ENCODE measurements at regions not wholly inside any gene's neighbourhood (a gene's known extent, or its start where the extent isn't known, plus 50 kb on each side); places are given as distances from the start of the nearest gene placed in this dataset.

- no peak for DNase-seq
Measured at GRCh38 chr17:36817483-36818048, 119.7 kb upstream of the LHX1 start.

DNA sequence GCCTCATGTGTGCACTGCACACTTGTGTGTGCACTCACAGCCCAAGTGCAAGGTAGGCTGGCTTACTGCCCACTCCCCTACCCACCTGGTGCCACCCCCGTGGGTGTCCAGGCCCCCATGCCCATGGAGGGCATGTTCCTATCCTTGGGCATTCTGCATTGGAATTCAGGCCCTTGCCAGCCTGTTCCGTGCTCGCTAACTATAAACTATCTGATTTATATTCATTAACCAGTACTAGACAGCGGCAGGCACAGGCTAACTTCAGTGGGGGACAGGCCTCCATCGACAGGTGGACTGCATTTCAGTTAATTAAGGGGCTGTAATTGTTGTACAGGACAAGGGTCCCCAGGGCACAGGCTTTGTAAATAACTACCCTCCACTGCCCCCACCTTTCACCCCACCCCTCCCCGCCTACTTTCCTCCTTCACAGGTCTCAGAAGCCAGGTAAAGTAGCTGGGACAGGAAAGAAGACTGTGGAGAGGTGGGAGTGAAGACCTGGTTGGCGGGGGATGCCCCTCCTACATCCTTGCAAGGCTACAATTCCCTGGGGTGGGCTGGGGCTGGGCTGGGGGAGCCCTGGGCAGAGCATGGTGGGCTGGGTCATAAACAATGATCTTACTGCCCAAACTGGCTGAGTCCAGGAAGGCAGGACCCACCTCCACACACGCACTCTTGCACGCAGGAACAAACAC lies 119.0 kb upstream of the LHX1 start:
- no peak for DNase-seq

DNA sequence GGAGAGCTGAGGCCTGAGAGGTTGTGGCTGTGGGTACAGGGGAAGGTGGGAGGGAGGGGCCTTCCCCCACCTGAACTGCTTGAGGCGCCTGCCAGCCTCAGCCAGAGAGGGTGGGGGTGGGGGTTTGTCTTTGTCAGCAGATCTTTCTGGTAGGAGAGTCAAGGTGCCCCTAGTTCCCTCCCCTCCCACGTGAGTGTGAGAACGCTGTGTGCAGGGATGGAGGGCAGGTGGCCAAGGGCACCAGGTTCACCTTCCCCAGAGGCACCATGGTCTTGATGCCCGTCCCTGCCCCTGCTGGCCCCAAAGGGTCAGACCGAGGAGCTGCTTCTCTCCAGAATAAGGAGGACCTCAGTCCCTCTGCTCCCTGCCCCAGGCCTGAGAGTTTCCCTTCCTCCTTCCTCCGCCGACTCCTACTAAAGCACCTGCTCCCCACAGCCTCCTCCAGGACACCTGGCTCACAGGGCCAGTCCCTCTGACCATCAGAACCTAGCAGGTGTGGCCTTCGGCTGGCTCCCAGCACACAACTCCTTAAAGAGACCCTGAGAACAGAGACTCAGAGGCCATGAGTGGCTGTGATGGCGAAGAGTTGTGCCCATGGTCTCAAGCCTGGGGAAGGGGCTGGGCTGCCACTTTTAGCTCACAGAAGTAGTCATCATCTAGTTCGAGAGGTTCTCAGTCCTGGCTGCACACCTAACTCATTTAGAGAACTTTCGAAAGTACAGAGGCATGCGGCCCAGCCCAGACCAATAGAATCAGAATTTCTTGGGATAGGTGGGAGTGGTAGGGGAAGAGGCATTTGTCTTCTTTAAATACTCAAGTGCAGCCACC lies 113.2 kb upstream of the LHX1 start:
- no peak for DNase-seq

DNA sequence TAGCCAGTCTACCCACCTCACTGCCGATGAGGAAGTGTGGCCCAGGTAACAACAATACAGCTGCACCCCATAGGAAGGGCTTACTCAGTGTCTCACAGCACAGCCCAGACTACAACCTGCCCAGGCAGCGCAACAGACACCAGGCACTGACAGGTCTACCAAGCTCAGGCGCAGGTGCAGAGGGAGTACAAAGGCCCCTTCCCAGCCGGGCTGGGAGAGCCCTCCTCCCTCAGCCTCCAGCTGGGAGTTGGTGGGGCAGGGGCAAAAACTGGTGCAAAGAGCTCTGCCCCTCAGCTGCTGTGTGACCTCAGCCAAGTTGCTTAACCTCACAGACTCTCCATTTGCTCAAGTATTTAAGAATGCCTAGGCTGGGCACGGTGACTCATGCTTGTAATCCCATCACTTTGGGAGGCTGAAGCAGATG lies 112.6 kb upstream of the LHX1 start:
- DNase-seq = no peak

DNA sequence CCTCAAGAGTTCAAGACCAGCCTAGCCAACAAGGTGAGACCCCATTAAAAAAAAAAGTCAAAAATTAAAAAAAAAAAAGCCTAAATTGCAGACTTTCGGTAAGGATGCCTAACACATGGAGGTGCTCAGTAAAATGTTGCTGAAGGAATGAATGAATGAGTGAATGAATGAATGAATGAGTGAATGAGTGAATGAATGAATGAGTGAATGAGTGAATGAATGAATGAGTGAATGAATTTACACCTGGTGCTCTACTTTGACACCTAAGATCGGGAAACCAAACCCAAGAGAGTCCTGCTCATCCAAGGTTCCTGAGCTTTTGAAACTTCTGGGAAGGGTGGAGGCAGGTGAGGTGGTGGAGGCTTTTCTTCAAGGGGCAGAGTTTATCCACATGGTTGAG lies 112.2 kb upstream of the LHX1 start:
- no peak for DNase-seq

- DNase-seq = no peak
Measured at GRCh38 chr17:36825521-36825920, 111.8 kb upstream of the LHX1 start.

- no peak for DNase-seq
Measured at GRCh38 chr17:36825951-36826350, 111.3 kb upstream of the LHX1 start.

GRCh38 chr17:36827081-36827480 lies 110.2 kb upstream of the LHX1 start:
- DNase-seq = no peak

- DNase-seq = no peak
Measured at GRCh38 chr17:36829676-36830075, 107.6 kb upstream of the LHX1 start.

- no peak for DNase-seq
Measured at GRCh38 chr17:36833279-36833678, 104.0 kb upstream of the LHX1 start.

- DNase-seq = no peak
Measured at GRCh38 chr17:36835036-36835435, 102.2 kb upstream of the LHX1 start.

DNA sequence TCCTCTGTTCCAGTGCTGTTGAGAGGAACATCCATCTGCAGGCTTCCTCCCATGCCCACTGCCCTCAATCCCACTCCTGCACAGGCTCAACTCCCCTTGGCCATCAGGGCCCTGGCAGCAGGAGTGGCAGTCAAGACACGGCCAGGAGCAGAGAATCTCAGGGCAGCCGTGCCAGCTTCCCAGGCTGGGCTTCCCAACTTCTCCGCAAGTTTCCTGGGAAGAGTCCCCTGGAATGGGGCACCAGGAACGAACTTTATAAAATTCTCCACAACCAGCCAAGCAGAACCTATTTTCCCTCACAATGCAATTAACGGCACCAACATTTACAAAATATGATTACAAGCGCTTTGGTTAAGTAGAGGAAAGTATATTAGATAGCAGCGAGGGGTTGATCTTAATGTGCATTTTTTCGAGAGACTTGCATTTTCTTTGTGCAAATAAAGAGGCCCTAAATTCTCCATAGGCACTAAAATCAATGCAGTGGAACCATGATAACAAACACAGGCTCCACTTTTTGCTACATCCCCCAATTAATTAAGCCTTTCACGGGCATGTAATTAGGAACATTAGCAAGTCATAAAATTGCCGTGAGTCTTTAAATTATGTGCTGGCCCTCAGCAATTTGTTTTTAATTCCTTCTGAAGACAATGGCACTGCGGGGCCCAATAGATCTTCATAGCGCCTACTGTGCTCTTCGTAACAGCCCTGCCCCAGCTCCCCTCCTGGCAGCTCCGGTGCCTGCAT lies 99.9 kb upstream of the LHX1 start:
- peak; percentile 14 for DNase-seq

DNA sequence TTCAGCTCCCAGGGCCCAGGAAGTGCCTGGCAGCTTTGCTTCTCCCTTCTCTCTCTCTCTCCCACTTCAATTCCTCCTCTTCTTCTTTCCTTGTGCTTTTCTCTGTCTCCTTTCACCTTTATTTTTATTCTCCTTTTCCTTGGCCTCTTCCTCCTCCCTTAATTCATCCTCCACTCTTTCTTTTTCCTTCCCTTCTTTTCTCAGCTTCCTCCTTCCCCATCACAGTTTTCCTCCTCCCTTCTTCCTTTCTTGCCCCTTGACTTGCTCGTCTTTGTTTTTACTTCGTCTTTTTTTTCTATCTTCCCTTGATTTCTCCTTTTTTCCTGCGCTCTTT lies 99.4 kb upstream of the LHX1 start:
- no peak for DNase-seq

DNA sequence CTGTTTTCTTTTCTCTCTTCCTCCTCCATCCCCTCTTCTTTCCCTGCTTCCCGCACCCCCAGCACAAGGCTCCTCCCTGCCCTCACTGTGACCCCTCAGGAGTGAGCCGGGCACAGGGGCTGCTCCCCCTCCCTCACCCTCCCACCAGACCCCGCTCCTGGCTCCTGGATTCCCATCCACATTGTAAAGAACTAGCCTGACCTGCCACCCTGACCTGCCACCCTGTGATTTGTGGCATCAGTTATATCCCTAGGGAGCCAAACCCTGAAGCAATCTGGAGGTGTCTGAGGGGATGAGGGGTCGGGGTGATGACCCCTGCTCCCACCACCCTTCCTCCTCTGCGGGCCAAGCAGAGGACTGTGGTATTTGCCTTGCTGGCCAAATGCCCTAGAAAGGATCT lies 98.0 kb upstream of the LHX1 start:
- DNase-seq = no peak

- DNase-seq = no peak
Measured at GRCh38 chr17:36840796-36841195, 96.5 kb upstream of the LHX1 start.

- DNase-seq = no peak
Measured at GRCh38 chr17:36842231-36842819, 95.0 kb upstream of the LHX1 start.

GRCh38 chr17:36842963-36843558 lies 94.2 kb upstream of the LHX1 start:
- no peak for DNase-seq

DNA sequence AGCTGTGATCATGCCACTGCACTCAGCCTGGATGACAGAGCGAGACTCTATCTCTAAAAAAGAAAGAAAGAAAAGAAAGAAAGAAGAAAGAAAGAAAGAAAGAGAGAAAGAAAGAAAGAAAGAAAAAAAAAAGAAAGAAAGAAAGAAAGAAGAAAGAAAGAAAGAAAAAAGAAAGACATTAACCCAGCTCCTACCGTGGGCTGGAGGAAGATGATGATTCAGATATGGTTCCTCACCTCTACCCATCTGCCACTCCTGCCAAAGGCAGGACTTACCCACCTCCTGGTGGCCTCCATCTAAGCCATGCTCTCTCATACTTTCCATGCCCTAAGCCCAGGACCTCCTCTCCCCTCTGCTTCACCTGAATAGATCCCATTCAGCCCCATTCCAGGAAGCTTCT lies 93.3 kb upstream of the LHX1 start:
- DNase-seq = no peak

DNA sequence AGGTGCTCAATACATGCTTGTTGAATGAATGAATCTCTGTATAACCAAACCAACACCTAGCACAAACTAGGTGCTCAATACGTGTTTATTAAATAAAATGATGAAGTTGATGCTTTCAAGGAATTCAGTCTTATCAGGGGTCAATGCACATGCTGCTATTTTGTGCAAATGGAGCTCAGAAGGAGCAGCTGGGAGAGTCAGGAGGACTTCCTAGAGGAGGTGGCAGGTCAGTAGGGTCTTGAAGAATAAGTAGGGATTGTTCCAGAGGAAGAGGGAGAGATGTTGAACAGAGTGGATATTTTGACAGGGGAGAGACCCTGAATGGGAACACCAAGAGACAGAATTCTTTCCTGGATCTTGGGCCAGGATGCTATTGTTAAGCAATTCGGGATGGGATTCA lies 92.7 kb upstream of the LHX1 start:
- DNase-seq = no peak

GRCh38 chr17:36845916-36846315 lies 91.4 kb upstream of the LHX1 start:
- DNase-seq = no peak

- no peak for DNase-seq
Measured at GRCh38 chr17:36846410-36847292, 90.6 kb upstream of the LHX1 start.
